ENCODE measurements at regions not wholly inside any gene's neighbourhood (a gene's known extent, or its start where the extent isn't known, plus 50 kb on each side); places are given as distances from the start of the nearest gene placed in this dataset.
"Not testable (repeated sequence)": the region's sequence is repeated elsewhere in the genome, so short reads cannot be mapped to it uniquely, and the experiment has no call there.

DNA sequence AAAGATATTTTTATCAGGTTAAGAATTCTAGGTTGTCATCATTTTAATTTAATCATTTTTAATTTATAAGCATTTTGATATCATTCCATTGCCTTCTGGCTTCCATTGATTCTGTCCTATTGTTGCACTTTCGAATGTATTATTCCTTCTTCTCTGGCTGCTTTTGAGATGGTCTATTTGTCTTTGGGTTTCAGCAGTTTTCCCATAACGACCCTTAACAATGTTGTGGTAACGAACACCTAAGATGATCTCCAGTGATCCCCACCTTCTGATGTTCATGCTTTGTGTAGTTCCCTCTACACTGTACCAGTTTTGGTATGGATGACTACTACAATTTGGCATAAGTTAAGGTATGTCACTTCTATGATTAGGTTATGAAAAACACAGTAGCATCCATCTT is 59.9 kb downstream of the MINAR1 start:
- no peak for DNase-seq (ENCODE audit: low read depth)

DNA sequence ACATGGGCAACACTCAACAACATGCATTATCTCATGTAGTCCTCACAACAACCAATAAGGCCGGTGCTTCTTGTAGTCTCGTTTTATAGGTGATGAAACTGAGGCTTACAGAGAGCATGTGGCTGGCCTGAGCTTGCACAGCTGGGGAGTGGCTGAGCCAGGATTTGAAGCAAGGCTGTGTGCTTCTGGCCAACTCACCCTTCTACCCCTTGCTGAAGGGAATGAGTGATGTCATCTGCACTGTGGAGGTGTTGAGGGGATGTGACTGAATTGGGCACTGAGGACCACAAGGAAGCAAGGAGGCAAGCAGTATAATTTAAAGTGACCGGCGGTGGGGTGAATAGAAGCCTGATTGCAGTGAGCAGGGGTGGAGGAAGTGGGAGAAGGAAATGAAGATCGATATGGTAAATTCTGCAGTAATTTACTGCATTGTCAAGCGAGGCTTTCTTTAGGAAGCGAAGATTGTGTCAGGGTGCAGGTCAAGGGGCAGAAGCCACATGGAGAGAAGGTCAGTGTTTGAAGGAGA is 62.3 kb downstream of the MINAR1 start:
- DNase-seq (ENCODE audit: low read depth), result no peak

DNA sequence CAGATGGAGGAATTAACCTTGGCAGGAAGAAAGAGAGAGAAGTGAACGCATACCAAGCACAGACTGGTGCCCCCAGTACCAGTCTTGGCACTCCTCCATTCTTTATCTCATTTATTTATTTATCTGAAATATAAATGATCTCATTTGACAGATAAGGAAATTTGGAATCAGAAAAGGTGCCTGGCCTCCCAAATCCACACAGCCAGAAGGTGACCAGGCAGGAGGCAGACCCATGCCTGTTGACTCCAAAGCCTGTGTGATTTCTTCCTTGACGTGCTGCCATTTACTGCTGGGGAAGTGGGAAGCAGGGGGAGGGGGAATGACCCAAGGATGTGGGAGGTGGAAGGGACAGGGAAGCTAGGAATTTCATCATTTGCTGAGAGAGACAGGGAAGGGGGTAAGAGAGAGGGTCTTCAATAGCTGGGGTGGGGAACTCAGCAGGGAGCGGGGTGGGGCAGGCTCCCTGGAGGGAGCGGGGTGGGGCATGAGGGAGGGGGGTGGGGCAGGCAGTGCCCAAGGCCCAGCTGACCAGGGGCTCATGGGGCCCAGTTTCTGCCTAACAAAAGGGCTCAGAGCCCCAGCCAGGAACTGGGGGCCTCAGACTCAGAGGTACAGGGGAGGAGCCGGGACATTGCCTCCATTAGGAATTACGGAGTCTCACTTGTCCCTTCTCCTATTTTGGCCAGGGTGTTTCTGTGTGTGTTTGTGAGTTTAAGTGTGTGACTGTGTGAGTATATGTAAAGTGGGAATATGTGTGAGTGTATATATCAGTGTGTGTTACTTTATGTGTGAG is 63.0 kb downstream of the MINAR1 start:
- no peak for DNase-seq (ENCODE audit: low read depth)

DNA sequence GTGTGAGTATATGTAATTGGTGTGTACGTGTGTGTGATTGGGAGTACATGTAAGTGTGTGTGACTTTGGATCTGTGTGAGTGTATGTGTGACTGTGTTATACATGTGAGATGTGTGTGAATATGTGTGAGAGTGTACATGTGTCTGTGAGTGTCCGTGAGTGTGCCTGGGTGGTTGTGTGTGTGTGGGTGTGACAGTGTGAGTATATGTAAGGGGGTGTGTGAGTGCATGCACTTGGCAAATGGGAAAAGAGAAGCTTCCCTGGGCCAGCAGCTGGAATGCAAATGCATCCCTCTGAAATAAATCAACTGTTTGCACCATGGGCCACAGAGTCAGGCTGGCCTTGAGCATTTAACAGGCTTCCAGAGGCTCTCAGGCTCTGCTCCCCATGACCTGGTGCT is 63.6 kb downstream of the MINAR1 start:
- no peak for DNase-seq (ENCODE audit: low read depth)

DNA sequence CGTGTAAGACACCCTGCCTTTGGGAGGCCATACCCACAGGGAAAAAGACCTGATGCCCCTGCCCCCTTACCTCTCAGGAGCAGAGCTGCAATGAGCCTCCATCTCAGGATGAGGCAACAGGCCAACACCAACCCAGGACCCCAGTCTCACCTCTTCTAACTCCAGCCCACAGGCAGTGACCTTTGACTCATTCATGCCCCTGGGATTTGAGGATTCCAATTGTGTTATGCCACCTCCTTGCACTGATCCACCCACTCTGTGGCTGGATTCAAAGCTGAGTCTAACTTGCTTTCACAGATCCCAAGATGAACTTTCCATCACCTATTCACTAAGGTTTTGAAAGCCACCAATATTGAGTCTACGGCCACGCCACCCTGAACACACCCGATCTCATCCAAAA is 64.7 kb downstream of the MINAR1 start:
- no peak for DNase-seq (ENCODE audit: low read depth)

DNA sequence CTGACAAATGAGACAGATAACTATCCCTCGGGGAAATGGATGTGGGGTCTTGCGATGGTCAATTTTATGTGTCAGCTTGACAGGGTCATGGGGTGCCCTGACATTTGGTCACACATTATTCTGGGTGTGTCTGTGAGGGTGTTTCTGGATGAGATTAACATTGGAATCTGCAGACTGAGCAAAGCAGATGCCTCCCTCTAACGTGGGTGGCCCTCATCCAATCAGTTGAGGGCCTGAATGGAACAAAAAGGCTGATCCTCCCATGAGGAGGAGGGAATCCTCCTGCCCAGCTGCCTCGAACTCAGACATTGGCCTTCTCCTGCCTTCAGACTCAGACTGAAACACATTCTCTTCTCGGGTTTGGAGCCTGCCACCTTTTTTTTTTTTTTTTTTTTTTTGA is 69.0 kb downstream of the MINAR1 start:
- DNase-seq (ENCODE audit: low read depth), result no peak

DNA sequence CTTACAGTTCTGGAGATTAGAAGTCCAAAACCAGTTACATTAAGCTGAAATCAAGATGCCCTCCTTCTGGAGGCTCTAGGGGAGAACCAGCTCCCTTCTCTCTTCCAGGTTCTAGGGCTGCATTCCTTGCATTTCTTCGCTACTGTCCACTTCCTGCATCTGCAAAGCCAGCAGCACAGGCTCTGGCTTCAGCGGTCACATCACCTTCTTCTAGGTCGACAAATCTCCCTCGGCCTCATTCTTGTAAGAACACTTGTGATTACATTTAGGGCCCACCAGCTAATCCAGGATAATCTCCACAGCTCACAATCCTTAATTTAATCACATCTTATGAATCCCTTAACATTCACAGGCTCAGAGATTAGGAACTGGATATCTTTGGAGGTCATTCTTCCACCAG is 73.8 kb downstream of the MINAR1 start:
- DNase-seq (ENCODE audit: low read depth), result no peak

DNA sequence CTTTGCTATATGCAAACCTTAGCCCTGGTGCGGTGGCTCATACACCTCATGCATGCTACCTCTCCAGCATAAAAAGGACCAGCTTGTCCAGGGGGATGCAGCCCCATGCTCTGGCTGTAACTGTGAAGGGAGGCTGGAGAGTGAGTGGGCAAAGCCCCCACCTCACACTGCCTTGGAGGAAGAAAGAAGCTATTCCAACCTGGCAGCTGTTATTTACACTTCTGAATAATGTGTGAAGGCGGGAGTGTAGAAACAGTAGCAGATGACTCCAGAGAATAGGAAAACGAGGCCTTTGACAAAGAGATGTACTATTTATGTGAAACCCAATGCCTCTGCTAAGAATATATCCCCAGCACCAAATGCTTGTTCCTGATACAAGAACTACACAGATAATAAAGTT is 80.7 kb downstream of the MINAR1 start:
- not testable (repeated sequence) for DNase-seq (ENCODE audit: low read depth)

DNA sequence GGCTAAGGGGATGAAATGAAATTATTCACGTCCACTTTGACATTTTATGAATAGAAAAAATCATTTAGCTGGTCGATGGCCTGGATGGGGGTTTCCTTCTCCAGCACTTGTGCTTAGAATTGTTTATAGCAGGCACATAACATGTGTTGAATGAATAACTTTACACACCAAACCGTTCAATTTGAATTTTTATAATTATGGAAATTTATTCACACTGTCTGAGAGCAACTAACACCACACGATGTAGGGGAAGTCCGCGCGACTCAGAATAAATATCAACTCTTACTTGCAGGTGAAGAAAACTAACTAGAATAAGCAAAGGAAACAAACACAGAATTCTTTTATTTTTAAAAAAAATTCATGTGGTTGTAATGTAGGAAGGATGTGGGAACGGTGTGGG is 81.3 kb downstream of the MINAR1 start:
- no peak for DNase-seq (ENCODE audit: low read depth)

DNA sequence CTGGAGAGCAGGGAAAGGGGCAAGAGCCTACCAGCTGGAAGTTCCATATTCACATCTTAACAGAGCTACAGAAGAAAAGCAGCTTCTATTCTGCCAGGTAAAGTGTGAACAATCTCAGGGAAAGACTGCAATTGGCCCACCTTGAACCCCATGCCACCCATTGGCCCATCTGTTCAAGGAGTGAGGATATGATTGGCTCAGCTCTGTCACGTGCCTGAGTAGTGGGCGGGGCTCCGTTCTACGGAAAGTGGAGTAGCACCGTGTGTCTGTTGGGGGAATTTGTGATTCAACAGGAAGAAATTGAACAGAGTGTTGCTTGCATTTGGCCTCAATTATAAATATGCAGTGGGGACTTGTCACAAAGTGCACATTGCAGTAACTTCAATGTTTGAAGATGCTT is 81.8 kb downstream of the MINAR1 start:
- DNase-seq (ENCODE audit: low read depth), result no peak

DNA sequence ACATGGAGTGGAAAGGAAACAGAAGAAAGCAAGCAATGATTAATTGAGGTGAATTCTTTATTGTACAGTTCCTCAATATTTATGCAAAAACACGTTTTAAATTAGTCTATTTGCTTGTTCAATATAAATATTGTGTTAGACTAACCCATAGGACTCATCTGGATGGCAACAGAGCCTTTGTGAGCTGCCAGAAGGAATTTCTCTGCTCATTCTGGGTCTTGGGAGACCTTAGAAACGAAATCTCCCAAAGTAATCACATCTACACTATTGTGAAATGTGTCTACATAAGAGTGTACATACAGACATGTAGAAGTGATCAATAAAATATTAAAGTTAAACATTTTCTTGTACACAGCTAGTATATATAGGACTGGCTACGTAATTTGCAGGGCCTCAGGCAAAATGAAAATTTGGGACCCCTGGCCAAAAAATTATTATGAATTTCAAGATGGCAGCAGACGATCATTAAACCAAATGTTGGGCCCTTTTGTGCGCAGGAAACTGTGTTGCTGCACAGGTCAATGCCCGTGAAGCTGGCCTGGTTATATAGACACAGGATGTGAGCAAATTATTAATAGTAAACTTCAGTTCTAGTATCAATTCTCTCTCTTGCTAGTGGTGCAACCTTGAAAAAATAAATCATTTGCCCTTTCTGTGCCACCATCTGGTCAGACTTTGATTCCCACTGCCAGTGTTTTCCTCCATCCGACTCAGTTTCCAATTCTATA is 83.3 kb downstream of the MINAR1 start:
- DNase-seq (ENCODE audit: low read depth), result no peak

DNA sequence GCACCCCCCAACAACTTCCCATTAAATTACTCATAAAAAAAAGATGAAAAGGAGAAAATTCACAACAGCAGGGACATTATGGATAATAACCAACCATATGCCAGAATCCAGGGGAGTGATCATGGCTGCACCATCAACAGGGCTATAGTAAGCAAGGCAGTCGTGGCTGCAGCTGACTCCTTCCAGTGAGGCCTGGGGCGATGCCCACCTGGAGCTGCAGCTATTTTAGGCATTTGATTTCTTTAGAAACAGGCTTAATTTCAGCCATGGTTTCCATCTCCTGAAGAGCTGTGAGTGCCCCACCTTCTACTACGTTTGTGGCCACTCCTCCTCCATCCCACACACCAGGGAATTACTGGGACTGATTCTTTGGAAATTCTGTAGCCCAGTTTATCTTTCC is 84.0 kb downstream of the MINAR1 start:
- no peak for DNase-seq (ENCODE audit: low read depth)

DNA sequence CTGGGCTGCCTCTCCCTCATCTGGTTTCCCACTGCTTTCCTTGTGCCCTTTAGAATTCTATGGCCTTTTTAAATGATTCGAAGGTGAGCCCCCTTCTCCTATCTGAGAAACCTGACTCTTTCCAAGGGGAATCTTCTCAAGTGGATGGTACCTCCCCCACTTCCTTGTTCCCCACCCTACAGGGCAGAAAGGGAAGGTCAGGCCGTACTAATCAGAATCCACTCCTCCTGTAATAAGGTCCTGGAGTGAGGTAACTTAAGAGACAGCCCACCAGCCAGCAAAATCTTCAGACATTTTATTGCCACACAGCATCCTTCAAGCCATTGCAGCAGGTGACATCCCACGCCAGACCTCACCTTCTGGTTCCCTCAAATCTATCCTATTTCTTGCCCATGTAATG is 84.5 kb downstream of the MINAR1 start:
- no peak for DNase-seq (ENCODE audit: low read depth)

DNA sequence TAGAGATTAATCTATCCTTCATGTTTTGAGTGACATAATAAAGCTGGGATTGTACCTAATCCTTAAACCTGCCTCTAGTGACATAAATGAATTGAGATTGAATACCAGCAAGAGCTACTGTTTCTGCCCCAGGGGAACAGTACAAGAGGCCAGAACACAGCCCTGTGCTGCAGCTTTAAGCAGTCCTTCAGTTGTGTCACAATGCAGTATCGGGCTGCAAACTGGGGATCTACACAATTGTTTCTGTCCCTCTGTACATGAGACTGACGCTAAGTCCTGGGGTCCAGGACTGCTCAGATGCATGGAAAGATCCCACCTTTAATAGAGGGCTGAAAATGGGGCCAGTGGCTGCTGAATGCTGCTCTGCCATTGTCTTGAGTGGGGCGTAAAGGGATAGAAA is 87.5 kb downstream of the MINAR1 start:
- DNase-seq (ENCODE audit: low read depth), result no peak

DNA sequence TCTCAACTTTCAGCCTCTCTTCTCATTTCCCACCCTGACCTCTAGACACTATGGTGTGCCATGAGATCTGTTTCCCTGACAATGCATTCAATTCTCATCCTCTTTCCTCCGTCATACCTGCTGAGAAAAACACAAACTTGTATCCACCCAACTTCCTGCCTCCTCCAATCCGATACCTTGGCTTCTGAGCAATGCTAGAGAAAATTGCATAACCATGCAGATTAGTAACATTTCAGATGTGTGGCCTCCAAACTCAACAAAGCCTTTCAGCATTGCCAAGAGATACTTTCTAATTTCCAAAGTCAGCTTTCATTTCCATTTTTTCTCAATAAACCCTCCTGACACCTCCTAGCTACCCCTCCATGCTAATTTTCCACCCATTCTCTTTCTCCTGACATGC is 88.5 kb downstream of the MINAR1 start:
- DNase-seq (ENCODE audit: low read depth), result no peak

DNA sequence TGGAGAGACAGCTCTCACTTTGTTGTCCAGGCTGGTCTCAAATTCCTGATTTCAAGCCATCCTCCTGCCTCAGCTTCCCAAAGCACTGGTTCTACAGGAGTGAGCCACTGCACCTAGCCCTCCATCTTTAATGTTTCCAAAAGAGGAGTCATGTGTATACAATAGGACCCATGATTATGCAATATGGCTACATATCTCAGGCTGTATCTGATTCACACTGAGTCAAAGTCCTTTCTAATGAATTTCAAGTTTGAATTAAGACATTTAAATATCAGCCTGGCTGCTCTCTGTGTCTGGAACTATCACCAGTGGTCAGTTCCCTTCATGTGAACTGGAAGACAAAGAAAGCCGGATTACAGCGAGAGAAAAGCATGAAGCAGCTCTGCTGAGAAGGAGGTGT is 90.5 kb downstream of the MINAR1 start:
- no peak for DNase-seq (ENCODE audit: low read depth)

DNA sequence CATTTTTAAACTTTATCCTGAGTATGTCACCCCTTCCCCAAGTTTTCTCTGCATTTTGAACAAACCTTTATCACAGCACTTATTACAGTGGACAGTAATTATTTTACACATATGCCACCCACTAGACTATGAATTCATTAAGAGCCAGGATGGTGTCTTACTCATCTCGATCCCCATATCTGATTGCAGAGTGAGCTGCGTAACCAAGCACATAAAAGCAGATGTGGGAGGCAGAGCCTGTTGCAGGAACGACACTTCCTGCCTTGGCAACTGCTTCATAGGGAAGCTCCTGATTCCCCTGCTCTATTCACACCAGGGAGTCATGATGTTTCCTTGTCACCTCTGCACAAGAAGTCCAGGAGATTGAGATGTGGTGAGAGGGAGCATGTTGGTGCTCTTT is 91.1 kb downstream of the MINAR1 start:
- DNase-seq (ENCODE audit: low read depth), result no peak

DNA sequence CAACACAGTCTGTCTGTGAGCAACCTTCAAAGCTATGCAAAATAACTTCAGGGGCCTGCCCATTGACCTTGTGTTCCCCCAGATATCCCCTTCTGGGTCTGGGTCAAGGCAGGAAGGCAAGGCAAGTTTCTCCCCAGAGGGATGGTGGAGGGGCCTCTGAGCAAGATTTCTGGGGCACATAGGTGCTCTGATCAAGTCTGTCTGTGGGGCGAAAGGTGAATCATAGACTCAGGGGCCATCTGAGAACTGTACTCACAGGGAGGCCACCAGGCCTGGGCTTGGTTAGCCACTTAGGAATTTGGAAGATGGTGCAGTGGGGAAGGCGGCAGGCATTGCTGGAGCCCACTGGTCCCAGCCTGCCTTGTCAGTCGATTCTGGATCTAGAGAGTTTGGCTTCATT is 92.4 kb downstream of the MINAR1 start:
- no peak for DNase-seq (ENCODE audit: low read depth)

DNA sequence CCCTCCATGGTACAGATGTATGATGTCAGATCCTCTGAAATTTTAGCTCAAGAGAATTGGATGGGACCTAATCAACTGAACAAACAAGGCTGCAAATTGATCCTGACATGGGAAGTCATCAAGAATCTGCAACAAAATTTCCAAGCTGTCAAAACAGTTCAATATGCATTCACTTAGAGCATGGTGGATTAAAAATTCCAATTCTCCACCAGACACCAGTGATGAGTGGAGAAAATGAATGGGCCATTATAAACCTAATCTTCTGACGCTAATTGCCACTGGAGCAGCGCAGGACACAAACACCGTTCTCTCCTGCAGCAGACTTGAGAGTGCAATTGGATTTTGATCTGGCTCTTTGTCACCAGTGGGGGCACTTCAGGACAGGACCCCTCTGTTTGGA is 94.2 kb downstream of the MINAR1 start:
- no peak for DNase-seq (ENCODE audit: low read depth)

DNA sequence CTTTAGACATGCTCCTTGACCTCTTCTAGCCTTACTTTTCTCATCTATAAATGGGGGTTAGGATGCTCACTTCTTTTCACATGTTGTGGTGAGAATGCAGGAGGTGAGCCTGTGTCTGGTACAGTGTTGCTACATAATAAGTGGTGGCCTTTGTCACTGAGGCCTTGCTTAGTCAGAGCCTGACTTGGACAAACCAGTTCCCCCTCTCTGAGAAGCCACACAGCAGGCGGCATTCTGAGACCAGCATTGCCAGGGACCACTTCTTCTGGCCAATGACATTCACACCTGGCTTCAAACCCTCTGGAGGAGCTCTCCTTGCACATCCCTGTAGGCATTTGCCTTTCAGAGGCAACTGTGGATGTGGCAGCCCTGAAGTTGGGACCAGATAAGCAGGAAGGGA is 95.7 kb downstream of the MINAR1 start:
- DNase-seq (ENCODE audit: low read depth), result no peak

DNA sequence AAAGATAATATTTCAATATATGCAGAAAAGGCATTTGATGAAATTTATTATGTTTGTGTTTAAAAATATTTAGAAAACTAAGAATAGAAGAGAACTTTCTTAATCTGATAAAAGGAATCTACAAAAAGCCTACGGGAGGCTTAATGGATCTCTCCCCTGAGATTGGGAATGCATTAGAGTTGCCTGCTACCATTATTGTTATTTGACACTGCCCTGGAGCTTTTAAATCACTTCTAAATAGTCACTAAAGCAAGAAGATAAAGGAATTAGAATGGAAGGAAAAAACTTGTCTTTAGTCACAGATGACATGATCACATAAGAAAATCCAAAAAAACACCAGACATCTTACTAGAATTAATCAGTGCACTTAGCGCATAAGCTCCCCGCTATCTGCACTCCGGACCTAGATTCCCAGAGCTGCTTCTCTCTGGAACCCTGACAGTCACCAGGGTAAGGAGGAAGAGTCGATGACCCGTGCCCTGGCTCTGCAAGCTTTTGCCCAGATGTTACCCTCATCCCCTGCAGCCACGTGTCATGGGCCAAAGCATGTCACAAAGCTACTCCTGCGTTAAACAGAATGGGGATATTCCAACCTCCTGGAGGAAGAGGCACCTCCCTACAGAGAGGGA is 97.1 kb downstream of the MINAR1 start:
- DNase-seq (ENCODE audit: low read depth), result no peak

DNA sequence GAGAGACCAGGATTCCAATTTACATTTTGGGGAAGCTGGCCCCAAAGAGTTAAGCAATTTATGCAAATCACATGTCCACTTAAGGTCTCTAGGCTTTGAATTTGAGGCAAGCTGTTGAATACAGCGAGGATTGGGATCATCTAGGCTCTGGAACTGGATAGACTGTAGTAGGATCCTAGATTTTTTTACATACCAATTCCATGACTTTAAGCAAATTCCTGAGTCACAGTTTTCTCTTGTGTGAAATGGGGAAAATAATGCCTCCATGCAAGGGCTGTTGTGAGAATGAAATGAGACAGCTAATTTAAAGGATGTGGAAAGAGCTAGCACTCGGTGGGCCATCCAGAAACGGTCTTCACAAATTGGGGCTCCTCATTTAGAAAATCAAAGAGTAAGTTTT is 103.4 kb downstream of the MINAR1 start:
- no peak for DNase-seq (ENCODE audit: low read depth)

DNA sequence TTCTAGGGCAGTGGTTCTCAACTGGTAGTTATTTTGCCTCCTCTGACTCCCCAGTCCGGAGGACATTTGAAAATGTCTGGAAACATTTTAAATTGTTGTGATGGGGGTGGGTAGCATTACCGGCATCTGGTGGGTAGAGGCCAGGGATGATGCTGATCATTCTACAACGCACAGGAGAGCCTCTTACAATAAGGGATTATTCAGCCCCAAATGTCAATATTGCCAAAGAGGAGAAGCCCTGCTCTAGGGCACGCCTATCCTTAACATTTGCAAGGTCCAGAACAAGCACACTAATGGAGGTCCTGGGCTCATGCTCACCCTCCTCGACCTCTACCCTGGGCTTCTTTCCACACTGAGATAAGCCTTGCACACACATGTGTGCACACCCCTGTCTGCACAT is 106.4 kb downstream of the MINAR1 start:
- DNase-seq (ENCODE audit: low read depth), result no peak
